WTC11 (cell line): ENCODE measurements at regions not wholly inside any gene's neighbourhood (a gene's known extent, or its start where the extent isn't known, plus 50 kb on each side); places are given as distances from the start of the nearest gene placed in this dataset.

Source experiments
- ATAC-seq: fragments of 200-7000 bp; cut with Tn5 transposase; 2 replicates; pipeline ENCODE4 v1.10.0; 2021; ENCODE audit warnings: mild to moderate bottlenecking, moderate library complexity
- CTCF ChIA-PET: fragments of 300-600 bp; sonication (Branson Sonifier 250); formaldehyde crosslinking; loops from one replicate; lab custom pipeline; 2021; ENCODE audit warnings: antibody characterized with exemption; lab: Charles Lee
- POLR2A ChIA-PET: fragments of 350-600 bp; sonication (Branson Sonifier 250); formaldehyde crosslinking; loops from one replicate; lab custom pipeline; 2021; ENCODE audit warnings: antibody characterized with exemption; lab: Charles Lee
- DNase-seq: peaks from one replicate; pipeline ENCODE4 v3.0.0; 2021; ENCODE audit warnings: low spot score
- H3K27ac Mint-ChIP-seq: 2 replicates; pipeline ENCODE4 v1.8.0; 2021; ENCODE audit warnings: mixed read lengths
- H3K27me3 Mint-ChIP-seq: 2 replicates; pipeline ENCODE4 v1.8.0; 2021; ENCODE audit warnings: low read depth, mild to moderate bottlenecking, moderate library complexity, mixed read lengths
- H3K36me3 Mint-ChIP-seq: 2 replicates; pipeline ENCODE4 v1.8.0; 2021; ENCODE audit warnings: mixed read lengths
- H3K4me1 Mint-ChIP-seq: 2 replicates; pipeline ENCODE4 v1.8.0; 2022; ENCODE audit warnings: mixed read lengths
- H3K4me3 Mint-ChIP-seq: 2 replicates; pipeline ENCODE4 v1.8.0; 2021; ENCODE audit warnings: mild to moderate bottlenecking, moderate library complexity, mixed read lengths
- H3K9me3 Mint-ChIP-seq: 2 replicates; pipeline ENCODE4 v1.8.0; 2021; ENCODE audit warnings: mixed read lengths
- CBFB ChIP-seq: sonication (generic); formaldehyde crosslinking; IDR thresholded peaks from 2 replicates; pipeline ENCODE4 v1.8.1; 2022; ENCODE audit warnings: mild to moderate bottlenecking, low read depth, missing genetic modification reagents
- GTF2I ChIP-seq: fragments of 250-450 bp; sonication (Bioruptor Pico); conservative IDR thresholded peaks from 2 replicates; pipeline ENCODE4 v1.4.0; 2021; ENCODE audit warnings: mild to moderate bottlenecking
- JAZF1 ChIP-seq: fragments of 250-450 bp; sonication (Bioruptor Pico); IDR thresholded peaks from 2 replicates; pipeline ENCODE4 v1.9.0; 2021; ENCODE audit warnings: moderate library complexity, mild to moderate bottlenecking, inconsistent platforms
- KAT7 ChIP-seq: sonication (generic); formaldehyde crosslinking; IDR thresholded peaks from 2 replicates; pipeline ENCODE4 v1.8.1; 2023; ENCODE audit warnings: missing genetic modification reagents, mild to moderate bottlenecking, borderline replicate concordance
- MAX ChIP-seq: sonication (generic); formaldehyde crosslinking; IDR thresholded peaks from 2 replicates; pipeline ENCODE4 v1.8.0; 2022; ENCODE audit warnings: mild to moderate bottlenecking, missing genetic modification reagents
- PRRX2 ChIP-seq: fragments of 250-450 bp; sonication (Bioruptor Pico); IDR thresholded peaks from 2 replicates; pipeline ENCODE4 v1.8.0; 2021; ENCODE audit warnings: mild to moderate bottlenecking
- RORB ChIP-seq: fragments of 250-450 bp; sonication (Bioruptor Pico); IDR thresholded peaks from 2 replicates; pipeline ENCODE4 v1.9.0; 2021; ENCODE audit warnings: mild to moderate bottlenecking
- SMAD4 ChIP-seq: sonication (generic); formaldehyde crosslinking; IDR thresholded peaks from 2 replicates; pipeline ENCODE4 v1.8.0; 2022; ENCODE audit warnings: mild to moderate bottlenecking, missing genetic modification reagents
- TEAD4 ChIP-seq: sonication (generic); formaldehyde crosslinking; IDR thresholded peaks from 2 replicates; pipeline ENCODE4 v1.8.0; 2022; ENCODE audit warnings: mild to moderate bottlenecking, missing genetic modification reagents
- TP53 ChIP-seq: sonication (generic); formaldehyde crosslinking; IDR thresholded peaks from 2 replicates; pipeline ENCODE4 v1.8.1; 2023; ENCODE audit warnings: mild to moderate bottlenecking, missing genetic modification reagents
- ZNF121 ChIP-seq: sonication (generic); formaldehyde crosslinking; IDR thresholded peaks from 2 replicates; pipeline ENCODE4 v1.8.0; 2023; ENCODE audit warnings: missing genetic modification reagents
- ZNF219 ChIP-seq: sonication (generic); formaldehyde crosslinking; IDR thresholded peaks from 2 replicates; pipeline ENCODE4 v1.8.0; 2023; ENCODE audit warnings: missing genetic modification reagents, mild to moderate bottlenecking, borderline replicate concordance
- ZNF512 ChIP-seq: sonication (generic); formaldehyde crosslinking; IDR thresholded peaks from 2 replicates; pipeline ENCODE4 v1.8.1; 2022; ENCODE audit warnings: missing genetic modification reagents, borderline replicate concordance
- TF ChIP-seq, protein P1 (sequence below): fragments of 250-450 bp; sonication (Bioruptor Pico); IDR thresholded peaks from 2 replicates; pipeline ENCODE4 v1.9.0; 2021; ENCODE audit warnings: mild to moderate bottlenecking, borderline replicate concordance
- TF ChIP-seq, protein P2 (sequence below): sonication (generic); formaldehyde crosslinking; IDR thresholded peaks from 2 replicates; pipeline ENCODE4 v1.8.1; 2022; ENCODE audit warnings: low read depth, mild to moderate bottlenecking, moderate library complexity, missing genetic modification reagents, borderline replicate concordance
- TF ChIP-seq, protein P3 (sequence below): sonication (generic); formaldehyde crosslinking; IDR thresholded peaks from 2 replicates; pipeline ENCODE4 v1.8.0; 2023; ENCODE audit warnings: missing genetic modification reagents
- TF ChIP-seq, protein P4 (sequence below): sonication (generic); formaldehyde crosslinking; IDR thresholded peaks from 2 replicates; pipeline ENCODE4 v1.8.0; 2023; ENCODE audit warnings: mild to moderate bottlenecking, missing genetic modification reagents

GRCh38 chr11:59267736-59268475 lies 55.2 kb upstream of the MPEG1 start:
- Mint-ChIP-seq H3K4me3 (no peak overlapping the region), H3K36me3 (no peaks in the 10 kb centered on the region)
- CTCF ChIA-PET: interaction anchor here (1.1 to 1.2 kb wide), 2 partner anchors 81 to 110 kb away, joined by 3 to 5 read pairs; no protein-coding TSS in a partner anchor

DNA sequence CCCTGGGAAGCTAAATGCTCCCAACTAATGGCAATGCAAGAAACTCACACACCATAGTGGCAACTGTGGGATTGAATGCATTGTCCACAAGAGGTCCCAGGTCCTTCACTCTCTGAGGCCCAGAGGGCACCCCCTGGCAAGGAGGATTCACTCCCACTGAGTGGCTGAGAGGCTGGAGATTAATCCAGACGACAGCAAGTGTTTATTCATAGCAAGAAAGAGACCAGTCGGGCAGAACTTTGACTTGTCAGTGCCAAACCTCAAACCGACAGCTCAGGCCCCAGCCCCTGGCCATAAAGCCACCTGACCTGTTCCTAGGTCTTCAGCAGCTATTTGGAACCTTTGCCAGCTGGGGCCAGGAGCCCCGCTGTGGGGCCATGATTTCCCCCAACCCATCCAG lies 54.5 kb upstream of the MPEG1 start:
- H3K4me3 Mint-ChIP-seq: no peak overlapping the region
- no peaks in the 10 kb centered on the region for H3K36me3 Mint-ChIP-seq
- POLR2A ChIA-PET: no interaction called here
- DNase-seq: no peak
- no peaks in the 10 kb centered on the region for H3K27me3 Mint-ChIP-seq
- H3K27ac Mint-ChIP-seq: no peak overlapping the region
- CTCF ChIA-PET: interaction anchor here (1.1 to 1.5 kb wide), 3 partner anchors 81 to 109 kb away, joined by 3 to 5 read pairs (median 3); partner anchors contain the start of gene DTX4
- no peak for ATAC-seq
- H3K4me1 Mint-ChIP-seq: peaks cover 3% of the 10 kb centered on the region
- TF ChIP-seq PRRX2 (CRISPR knock-in tag) (no peak), TP53 (CRISPR knock-in tag) (no peak), GTF2I (CRISPR knock-in tag) (no peak), TEAD4 (CRISPR knock-in tag) (no peak), CBFB (CRISPR knock-in tag) (no peak)
- no peaks in the 10 kb centered on the region for H3K9me3 Mint-ChIP-seq

More at GRCh38 chr11:59267736-59268475, 55.2 kb upstream of the MPEG1 start:
- POLR2A ChIA-PET: no interaction called here
- no peak for DNase-seq
- TF ChIP-seq RORB (CRISPR knock-in tag) (no peak), KAT7 (no peak), GTF2I (CRISPR knock-in tag) (no peak), ZNF121 (no peak), MAX (no peak)
- TF ChIP-seq, protein P1, sequence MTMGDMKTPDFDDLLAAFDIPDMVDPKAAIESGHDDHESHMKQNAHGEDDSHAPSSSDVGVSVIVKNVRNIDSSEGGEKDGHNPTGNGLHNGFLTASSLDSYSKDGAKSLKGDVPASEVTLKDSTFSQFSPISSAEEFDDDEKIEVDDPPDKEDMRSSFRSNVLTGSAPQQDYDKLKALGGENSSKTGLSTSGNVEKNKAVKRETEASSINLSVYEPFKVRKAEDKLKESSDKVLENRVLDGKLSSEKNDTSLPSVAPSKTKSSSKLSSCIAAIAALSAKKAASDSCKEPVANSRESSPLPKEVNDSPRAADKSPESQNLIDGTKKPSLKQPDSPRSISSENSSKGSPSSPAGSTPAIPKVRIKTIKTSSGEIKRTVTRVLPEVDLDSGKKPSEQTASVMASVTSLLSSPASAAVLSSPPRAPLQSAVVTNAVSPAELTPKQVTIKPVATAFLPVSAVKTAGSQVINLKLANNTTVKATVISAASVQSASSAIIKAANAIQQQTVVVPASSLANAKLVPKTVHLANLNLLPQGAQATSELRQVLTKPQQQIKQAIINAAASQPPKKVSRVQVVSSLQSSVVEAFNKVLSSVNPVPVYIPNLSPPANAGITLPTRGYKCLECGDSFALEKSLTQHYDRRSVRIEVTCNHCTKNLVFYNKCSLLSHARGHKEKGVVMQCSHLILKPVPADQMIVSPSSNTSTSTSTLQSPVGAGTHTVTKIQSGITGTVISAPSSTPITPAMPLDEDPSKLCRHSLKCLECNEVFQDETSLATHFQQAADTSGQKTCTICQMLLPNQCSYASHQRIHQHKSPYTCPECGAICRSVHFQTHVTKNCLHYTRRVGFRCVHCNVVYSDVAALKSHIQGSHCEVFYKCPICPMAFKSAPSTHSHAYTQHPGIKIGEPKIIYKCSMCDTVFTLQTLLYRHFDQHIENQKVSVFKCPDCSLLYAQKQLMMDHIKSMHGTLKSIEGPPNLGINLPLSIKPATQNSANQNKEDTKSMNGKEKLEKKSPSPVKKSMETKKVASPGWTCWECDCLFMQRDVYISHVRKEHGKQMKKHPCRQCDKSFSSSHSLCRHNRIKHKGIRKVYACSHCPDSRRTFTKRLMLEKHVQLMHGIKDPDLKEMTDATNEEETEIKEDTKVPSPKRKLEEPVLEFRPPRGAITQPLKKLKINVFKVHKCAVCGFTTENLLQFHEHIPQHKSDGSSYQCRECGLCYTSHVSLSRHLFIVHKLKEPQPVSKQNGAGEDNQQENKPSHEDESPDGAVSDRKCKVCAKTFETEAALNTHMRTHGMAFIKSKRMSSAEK (CRISPR knock-in tag): no peak
- TF ChIP-seq, protein P2, sequence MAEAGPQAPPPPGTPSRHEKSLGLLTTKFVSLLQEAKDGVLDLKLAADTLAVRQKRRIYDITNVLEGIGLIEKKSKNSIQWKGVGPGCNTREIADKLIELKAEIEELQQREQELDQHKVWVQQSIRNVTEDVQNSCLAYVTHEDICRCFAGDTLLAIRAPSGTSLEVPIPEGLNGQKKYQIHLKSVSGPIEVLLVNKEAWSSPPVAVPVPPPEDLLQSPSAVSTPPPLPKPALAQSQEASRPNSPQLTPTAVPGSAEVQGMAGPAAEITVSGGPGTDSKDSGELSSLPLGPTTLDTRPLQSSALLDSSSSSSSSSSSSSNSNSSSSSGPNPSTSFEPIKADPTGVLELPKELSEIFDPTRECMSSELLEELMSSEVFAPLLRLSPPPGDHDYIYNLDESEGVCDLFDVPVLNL: no peak
- TF ChIP-seq, all 79 proteins: peak for 0
- Mint-ChIP-seq H3K27ac (no peak overlapping the region), H3K9me3 (no peaks in the 10 kb centered on the region), H3K4me1 (peaks cover 3% of the 10 kb centered on the region), H3K27me3 (no peaks in the 10 kb centered on the region)
- ATAC-seq: no peak

GRCh38 chr11:59266491-59266890 lies 53.8 kb upstream of the MPEG1 start:
- ChIA-PET CTCF (interaction anchor here (1.2 to 1.5 kb wide), 2 partner anchors 95 to 108 kb away, joined by 3 read pairs; partner anchors contain the start of gene DTX4), POLR2A (no interaction called here)
- H3K27ac Mint-ChIP-seq: no peak overlapping the region
- no peaks in the 10 kb centered on the region for H3K9me3 Mint-ChIP-seq
- no peak overlapping the region for H3K4me3 Mint-ChIP-seq
- ATAC-seq (no peak), DNase-seq (no peak)
- no peaks in the 10 kb centered on the region for H3K27me3 Mint-ChIP-seq
- peaks cover 3% of the 10 kb centered on the region for H3K4me1 Mint-ChIP-seq
- TF ChIP-seq, protein P3, sequence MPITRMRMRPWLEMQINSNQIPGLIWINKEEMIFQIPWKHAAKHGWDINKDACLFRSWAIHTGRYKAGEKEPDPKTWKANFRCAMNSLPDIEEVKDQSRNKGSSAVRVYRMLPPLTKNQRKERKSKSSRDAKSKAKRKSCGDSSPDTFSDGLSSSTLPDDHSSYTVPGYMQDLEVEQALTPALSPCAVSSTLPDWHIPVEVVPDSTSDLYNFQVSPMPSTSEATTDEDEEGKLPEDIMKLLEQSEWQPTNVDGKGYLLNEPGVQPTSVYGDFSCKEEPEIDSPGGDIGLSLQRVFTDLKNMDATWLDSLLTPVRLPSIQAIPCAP (CRISPR knock-in tag): no peak
- TF ChIP-seq SMAD4 (CRISPR knock-in tag): no peak
- TF ChIP-seq, protein P4, sequence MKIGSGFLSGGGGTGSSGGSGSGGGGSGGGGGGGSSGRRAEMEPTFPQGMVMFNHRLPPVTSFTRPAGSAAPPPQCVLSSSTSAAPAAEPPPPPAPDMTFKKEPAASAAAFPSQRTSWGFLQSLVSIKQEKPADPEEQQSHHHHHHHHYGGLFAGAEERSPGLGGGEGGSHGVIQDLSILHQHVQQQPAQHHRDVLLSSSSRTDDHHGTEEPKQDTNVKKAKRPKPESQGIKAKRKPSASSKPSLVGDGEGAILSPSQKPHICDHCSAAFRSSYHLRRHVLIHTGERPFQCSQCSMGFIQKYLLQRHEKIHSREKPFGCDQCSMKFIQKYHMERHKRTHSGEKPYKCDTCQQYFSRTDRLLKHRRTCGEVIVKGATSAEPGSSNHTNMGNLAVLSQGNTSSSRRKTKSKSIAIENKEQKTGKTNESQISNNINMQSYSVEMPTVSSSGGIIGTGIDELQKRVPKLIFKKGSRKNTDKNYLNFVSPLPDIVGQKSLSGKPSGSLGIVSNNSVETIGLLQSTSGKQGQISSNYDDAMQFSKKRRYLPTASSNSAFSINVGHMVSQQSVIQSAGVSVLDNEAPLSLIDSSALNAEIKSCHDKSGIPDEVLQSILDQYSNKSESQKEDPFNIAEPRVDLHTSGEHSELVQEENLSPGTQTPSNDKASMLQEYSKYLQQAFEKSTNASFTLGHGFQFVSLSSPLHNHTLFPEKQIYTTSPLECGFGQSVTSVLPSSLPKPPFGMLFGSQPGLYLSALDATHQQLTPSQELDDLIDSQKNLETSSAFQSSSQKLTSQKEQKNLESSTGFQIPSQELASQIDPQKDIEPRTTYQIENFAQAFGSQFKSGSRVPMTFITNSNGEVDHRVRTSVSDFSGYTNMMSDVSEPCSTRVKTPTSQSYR (CRISPR knock-in tag): no peak
- no peak for TF ChIP-seq ZNF512 (CRISPR knock-in tag)
- no peak for TF ChIP-seq JAZF1
- TF ChIP-seq ZNF219 (CRISPR knock-in tag): no peak
- no peaks in the 10 kb centered on the region for H3K36me3 Mint-ChIP-seq
